HG03064 (cell line): ENCODE measurements at regions not wholly inside any gene's neighbourhood (a gene's known extent, or its start where the extent isn't known, plus 50 kb on each side); places are given as distances from the start of the nearest gene placed in this dataset.
"Not testable (repeated sequence)": the region's sequence is repeated elsewhere in the genome, so short reads cannot be mapped to it uniquely, and the experiment has no call there.

ENCODE experiments used
- ATAC-seq: cut with Tn5 transposase; IDR thresholded peaks from one replicate; pipeline ENCODE4 v1.9.1; 2021; ENCODE audit warnings: low read depth; ENCODE audit not compliant: unreplicated experiment

- ATAC-seq = not testable (repeated sequence)
These were observed 224.4 kb upstream of the SLC8A1 start for GRCh38 chr2:40676134-40676790.

DNA sequence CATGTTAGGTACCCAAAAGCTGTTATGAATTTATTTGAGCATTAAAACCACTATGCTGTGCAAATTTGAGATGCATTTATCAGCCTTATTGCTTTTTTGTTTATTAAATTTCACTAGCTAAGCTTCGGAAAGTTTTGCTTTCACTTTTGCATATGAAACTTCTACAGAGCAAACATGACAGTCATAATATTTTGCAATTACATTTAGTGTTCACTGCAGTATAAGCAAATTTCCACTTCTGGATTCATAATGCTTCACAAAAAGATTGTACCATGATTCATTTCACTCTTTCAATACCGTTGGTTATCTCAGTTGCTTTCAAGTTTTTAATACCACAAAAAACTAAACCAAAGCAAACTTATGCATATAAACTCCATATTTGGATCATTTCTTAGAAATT, 228.7 kb upstream of the SLC8A1 start:
- peak; percentile 93 for ATAC-seq

DNA sequence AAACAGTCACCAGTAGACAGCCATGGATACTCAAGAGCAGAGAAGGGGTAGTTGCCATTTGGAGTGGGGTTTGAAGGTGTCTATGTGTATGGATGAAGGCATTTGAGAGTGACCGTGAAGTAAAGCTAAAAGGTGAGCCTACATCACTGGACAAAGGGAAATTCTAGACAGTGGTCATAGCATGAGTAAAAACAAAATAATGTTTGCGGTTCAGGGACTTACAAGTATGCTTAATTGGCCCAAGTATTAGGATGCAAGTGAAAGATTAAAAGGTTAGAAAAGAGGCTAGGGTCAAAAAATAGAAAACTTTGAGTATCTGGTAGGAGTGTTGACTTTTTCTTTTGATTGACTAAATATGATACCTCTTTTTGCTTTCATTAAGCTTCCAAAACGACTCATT, 238.1 kb upstream of the SLC8A1 start:
- no peak for ATAC-seq

GRCh38 chr2:40690525-40690924, 238.6 kb upstream of the SLC8A1 start:
- ATAC-seq = no peak

- no peak for ATAC-seq
These were observed 248.5 kb upstream of the SLC8A1 start for GRCh38 chr2:40700231-40700954.

DNA sequence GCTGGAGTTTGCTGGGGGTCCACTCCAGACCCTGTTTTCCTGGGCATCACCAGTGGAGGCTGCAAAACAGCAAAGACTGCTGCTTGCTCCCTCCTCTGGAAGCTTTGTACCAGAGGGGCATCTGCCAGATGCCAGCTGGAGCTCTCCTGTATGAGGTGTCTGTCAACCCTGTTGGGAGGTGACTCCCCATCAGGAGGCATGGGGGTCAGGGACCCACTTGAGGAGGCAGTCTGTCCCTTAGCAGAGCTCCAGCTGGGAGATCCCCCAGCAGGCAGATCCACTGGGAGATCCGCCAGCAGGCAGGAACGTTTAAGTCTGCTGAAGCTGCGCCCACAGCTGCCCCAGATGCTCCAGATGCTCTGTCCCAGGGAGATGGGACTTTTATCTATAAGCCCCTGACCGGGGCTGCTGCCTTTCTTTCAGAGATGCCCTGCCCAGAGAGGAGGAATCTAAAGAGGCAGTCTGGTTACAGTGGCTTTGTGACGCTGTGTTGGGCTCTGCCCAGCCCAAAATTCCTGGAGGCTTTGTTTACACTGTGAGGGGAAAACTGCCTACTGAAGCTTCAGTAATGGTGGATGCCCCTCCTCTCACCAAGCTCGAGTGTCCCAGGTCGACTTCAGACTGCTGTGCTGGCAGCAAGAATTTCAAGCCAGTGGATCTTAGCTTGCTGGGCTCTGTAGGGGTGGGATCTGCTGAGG, 260.5 kb upstream of the SLC8A1 start:
- not testable (repeated sequence) for ATAC-seq

DNA sequence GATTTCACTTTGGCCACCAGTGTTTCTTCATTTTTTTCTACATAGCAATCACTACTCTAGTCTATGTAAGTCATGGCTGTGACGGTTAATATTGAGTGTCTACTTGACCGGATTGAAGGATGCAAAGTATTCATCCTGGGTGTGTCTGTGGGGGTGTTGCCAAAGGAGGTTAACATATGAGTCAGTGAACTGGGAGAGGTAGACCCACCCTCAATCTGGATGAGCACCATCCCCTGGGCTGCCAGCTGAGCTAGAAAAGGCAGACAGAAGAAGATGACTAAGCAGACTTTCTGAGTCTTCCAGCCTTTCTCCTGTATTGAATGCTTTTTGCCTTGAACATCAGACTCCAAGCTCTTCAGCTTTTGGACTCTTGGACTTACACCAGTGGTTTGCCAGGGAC, 265.0 kb upstream of the SLC8A1 start:
- no peak for ATAC-seq

- ATAC-seq = no peak
These were observed 267.5 kb upstream of the SLC8A1 start for GRCh38 chr2:40719414-40719813.

- no peak for ATAC-seq
These were observed 269.7 kb upstream of the SLC8A1 start for GRCh38 chr2:40721595-40721994.

DNA sequence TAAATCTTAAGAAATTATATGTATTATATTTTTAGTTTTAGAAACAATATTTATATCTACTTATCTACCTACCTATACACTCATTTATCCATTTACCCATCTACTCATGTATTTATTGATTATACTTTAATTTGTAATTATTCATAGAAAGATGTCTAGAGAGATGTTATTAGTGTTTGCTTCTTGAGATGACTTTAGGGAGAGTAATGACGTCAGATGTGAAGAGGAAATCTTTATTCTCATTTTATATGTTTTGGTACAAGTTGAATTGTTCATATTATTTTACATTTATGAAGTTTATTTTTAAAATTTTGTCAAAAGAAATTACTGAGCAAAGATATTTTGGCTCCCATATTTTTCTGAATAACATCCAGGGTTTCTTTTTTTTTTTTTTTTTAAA, 271.3 kb upstream of the SLC8A1 start:
- ATAC-seq = no peak

GRCh38 chr2:40725040-40725439, 273.1 kb upstream of the SLC8A1 start:
- ATAC-seq = no peak

DNA sequence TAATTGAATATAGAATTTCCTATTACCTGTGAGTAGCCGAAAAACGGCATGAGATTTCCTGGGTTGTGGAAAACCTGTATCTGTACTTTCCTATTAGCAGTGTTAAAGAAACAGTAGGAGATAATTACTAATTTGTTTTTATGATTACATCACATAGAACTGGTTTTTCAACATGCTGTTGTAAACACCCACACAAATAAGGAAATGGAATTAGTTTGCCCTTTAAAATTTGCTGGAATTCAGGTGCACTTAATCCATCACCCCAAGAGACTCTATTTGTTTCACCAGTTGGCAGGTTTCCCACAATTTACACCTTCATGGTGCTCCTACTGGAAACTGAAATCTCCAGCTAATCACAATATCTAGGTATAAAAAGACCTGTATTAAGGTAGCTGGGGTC, 274.1 kb upstream of the SLC8A1 start:
- ATAC-seq = no peak

DNA sequence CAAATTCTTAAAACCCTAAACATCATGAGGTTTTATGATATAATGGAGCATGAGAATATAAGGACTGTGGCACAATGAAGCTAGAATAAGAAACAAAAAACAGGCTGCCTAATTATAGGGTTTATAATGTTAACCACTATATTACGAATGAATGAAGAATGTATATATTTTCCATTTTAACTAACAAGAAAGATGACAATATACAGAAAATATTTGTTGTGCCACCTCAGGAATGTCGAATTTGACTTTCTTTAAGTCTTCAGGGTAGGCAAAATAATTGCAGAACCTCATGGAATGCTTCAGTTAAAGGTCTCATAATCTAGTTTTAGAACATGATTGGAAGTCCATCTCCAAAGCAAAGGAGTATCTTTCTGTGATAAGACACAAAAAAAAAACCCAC, 282.9 kb upstream of the SLC8A1 start:
- no peak for ATAC-seq

- no peak for ATAC-seq
These were observed 285.3 kb upstream of the SLC8A1 start for GRCh38 chr2:40737180-40737579.

- ATAC-seq = no peak
These were observed 288.5 kb upstream of the SLC8A1 start for GRCh38 chr2:40740419-40740818.

- ATAC-seq = no peak
These were observed 289.6 kb upstream of the SLC8A1 start for GRCh38 chr2:40741532-40741931.

DNA sequence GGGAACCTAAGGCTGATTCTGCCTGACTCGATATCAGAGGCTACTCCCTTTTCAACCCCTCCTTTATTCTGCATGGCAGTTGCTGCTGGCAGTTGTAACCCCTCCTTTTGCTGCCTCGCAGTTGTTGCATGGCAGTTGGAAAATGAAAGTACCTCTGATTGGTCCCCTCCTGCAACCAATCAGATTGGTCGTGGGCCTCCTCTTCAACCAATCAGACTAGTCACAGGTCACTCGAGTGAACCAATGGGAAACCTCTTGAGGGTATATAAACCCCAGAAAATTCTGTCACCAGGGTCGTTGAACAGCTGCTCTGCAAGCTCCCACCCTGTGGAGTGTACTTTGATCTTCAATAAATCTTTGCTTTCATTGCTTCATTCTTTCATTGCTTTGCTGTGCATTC, 294.3 kb upstream of the SLC8A1 start:
- ATAC-seq = no peak

DNA sequence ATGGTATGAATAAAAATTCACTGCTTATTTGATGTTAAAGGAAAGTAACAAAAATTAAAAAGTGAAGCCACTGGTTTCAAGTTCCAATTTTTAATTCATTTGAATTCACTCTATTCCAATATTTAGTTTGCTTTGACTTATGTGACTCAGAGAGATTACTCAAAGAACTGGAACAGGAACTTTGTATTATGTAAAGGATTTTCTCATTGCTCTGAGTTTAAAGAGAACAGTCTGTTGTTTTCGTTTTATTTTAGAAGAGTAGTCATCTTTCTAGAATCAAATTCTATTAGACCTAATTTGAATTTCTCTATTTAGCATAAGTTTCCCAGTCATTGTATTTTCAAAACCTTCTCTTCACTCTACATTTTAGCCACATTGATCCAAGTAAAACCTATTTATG, 300.1 kb upstream of the SLC8A1 start:
- no peak for ATAC-seq

- ATAC-seq = no peak
These were observed 300.9 kb upstream of the SLC8A1 start for GRCh38 chr2:40752796-40753195.

DNA sequence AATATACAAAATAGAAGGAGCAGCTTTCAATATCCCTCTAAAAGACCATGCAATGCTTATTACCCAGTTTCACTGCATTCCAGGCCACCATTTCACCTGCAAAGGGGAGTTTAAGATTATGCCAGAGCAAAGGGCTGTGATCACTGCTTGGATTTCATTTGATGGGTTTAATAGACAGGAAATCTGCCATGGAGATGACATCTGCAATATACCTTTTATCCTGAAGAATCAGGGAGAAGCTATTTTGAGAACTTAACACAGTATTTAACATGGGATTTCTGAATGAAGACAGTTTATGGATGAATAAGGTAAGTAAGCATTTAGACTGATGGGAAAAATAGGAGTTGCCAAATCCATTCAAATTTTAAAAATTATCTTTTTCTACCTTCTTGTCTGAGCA, 303.0 kb upstream of the SLC8A1 start:
- ATAC-seq = no peak

- no peak for ATAC-seq
These were observed 306.7 kb upstream of the SLC8A1 start for GRCh38 chr2:40758401-40759155.
